ENCODE measurements at regions not wholly inside any gene's neighbourhood (a gene's known extent, or its start where the extent isn't known, plus 50 kb on each side); places are given as distances from the start of the nearest gene placed in this dataset.

- no peaks in the 10 kb centered on the region for H3K9me1 ChIP-seq (replicated peaks; ENCODE audit: control insufficient read depth, extremely low read depth, insufficient read depth, low read length)
- no peaks in the 10 kb centered on the region for H3K36me3 ChIP-seq (ENCODE audit: control insufficient read depth in 2 of 2, extremely low read depth in 1 of 2, insufficient read depth in 2 of 2, low read length in 2 of 2)
- H3K9me3 ChIP-seq (replicated peaks; ENCODE audit: control insufficient read depth, insufficient read depth, low read length) = no peaks in the 10 kb centered on the region
- CTCF ChIA-PET = no interaction called here
- no peak overlapping the region for H3K4me2 ChIP-seq (ENCODE audit: insufficient read depth, low read length)
- H3K9ac ChIP-seq (replicated peaks; ENCODE audit: extremely low read depth, insufficient read depth, low read length) = no peak overlapping the region
- no peak overlapping the region for H2AFZ ChIP-seq (ENCODE audit: low read depth, low read length)
- BruUV-seq (replicated peaks) = no TSS peak
- no peak for FAIRE-seq
- dilution Hi-C loops (cut with MboI; ENCODE audit: extremely low pct_ligation_motif_present, low sequenced_read_pairs) (no loop called here), intact Hi-C loops (cut with micrococcal nuclease) (no loop called here)
- no peaks in the 10 kb centered on the region for H3K27me3 ChIP-seq (ENCODE audit: control insufficient read depth in 2 of 2, insufficient read depth in 2 of 2, low read length in 2 of 2)
- POLR2A ChIA-PET = no interaction called here
- H3K27ac ChIP-seq (ENCODE audit: insufficient read depth, low read depth, low read length) = no peak overlapping the region
- no peak overlapping the region for H3K4me3 ChIP-seq (replicated peaks in 1 of 3; ENCODE audit: insufficient read depth in 1 of 3, low read depth in 1 of 3, low read length in 3 of 3)
- no peak for TF ChIP-seq GATA2 (IDR thresholded peaks at IDR 0.05; ENCODE audit: insufficient read depth, insufficient read length, low read depth, low read length)
- no peak for TF ChIP-seq POLR2A (IDR thresholded peaks at IDR 0.05; ENCODE audit: low read depth, low read length)
- no peak for TF ChIP-seq JUN (IDR thresholded peaks at IDR 0.05; ENCODE audit: borderline replicate concordance, insufficient read depth, insufficient read length, low read depth)
- TF ChIP-seq FOS (IDR thresholded peaks at IDR 0.05; ENCODE audit: borderline replicate concordance, insufficient read depth, low read length) = no peak
- TF ChIP-seq CTCF (IDR thresholded peaks at IDR 0.05; ENCODE audit: extremely low read depth in 1 of 2, insufficient read depth in 1 of 2, low read depth in 1 of 2, low read length in 2 of 2) = no peak
- TF ChIP-seq MAX (IDR thresholded peaks at IDR 0.05; ENCODE audit: insufficient read depth, insufficient read length) = no peak
- no peak for TF ChIP-seq MYC (IDR thresholded peaks at IDR 0.05; ENCODE audit: low read depth, low read length)
- no peak for TF ChIP-seq EZH2 (IDR thresholded peaks at IDR 0.05; ENCODE audit: borderline replicate concordance, low read depth, low read length, severe bottlenecking)
- no peak for TF ChIP-seq POLR2AphosphoS5 (IDR thresholded peaks at IDR 0.05; ENCODE audit: insufficient read depth, low read depth, low read length)
- DNase-seq (ENCODE audit: low read depth, low spot score) = no peak
- no peaks in the 10 kb centered on the region for H3K4me1 ChIP-seq (ENCODE audit: control insufficient read depth, extremely low read depth, insufficient read depth, low read length)
- no peaks in the 10 kb centered on the region for H4K20me1 ChIP-seq (replicated peaks; ENCODE audit: control insufficient read depth, extremely low read depth, insufficient read depth, low read length)
- no peaks in the 10 kb centered on the region for H3K79me2 ChIP-seq (ENCODE audit: control insufficient read depth, insufficient read depth, low read length)
These were observed 442.2 kb upstream of the GRAMD2B start for GRCh38 chr5:125981016-125981415.

All from endothelial cell of umbilical vein (primary cell).